Skeletal muscle satellite cell (primary cell): ENCODE measurements at regions not wholly inside any gene's neighbourhood (a gene's known extent, or its start where the extent isn't known, plus 50 kb on each side); places are given as distances from the start of the nearest gene placed in this dataset.

ENCODE experiments used
- H3K27me3 ChIP-seq: 2 replicates; pipeline ENCODE4 v1.7.0; 2013; ENCODE audit warnings: low read length; ENCODE audit not compliant: control insufficient read depth, insufficient read depth
- H3K36me3 ChIP-seq: 2 replicates; pipeline ENCODE4 v1.7.0; 2013; ENCODE audit warnings: mild to moderate bottlenecking, control low read depth, low read length; ENCODE audit not compliant: insufficient read depth
- H3K4me1 ChIP-seq: 2 replicates; pipeline ENCODE4 v1.7.0; 2013; ENCODE audit warnings: low read length; ENCODE audit not compliant: control insufficient read depth, insufficient read depth
- H3K4me2 ChIP-seq: 2 replicates; pipeline ENCODE4 v1.7.0; 2013; ENCODE audit warnings: mild to moderate bottlenecking, low read length
- H3K4me3 ChIP-seq: 2 replicates; pipeline ENCODE4 v1.7.0; 2013; ENCODE audit warnings: low read length
- H3K9ac ChIP-seq: 2 replicates; pipeline ENCODE4 v1.7.0; 2013; ENCODE audit warnings: mild to moderate bottlenecking, low read depth, low read length, moderate library complexity
- H3K9me3 ChIP-seq: replicated peaks from 2 replicates; pipeline ENCODE4 v1.7.0; 2013; ENCODE audit warnings: mild to moderate bottlenecking, control low read depth, low read length

GRCh38 chr4:3848323-3848722 is 82.1 kb downstream of the ADRA2C start:
- H3K4me1 ChIP-seq = no peaks in the 10 kb centered on the region
- H3K27me3 ChIP-seq = peaks cover 25% of the 10 kb centered on the region
- no peak overlapping the region for H3K9ac ChIP-seq
- H3K4me3 ChIP-seq = no peak overlapping the region
- H3K9me3 ChIP-seq = no peaks in the 10 kb centered on the region
- no peak overlapping the region for H3K4me2 ChIP-seq
- H3K36me3 ChIP-seq = no peaks in the 10 kb centered on the region

DNA sequence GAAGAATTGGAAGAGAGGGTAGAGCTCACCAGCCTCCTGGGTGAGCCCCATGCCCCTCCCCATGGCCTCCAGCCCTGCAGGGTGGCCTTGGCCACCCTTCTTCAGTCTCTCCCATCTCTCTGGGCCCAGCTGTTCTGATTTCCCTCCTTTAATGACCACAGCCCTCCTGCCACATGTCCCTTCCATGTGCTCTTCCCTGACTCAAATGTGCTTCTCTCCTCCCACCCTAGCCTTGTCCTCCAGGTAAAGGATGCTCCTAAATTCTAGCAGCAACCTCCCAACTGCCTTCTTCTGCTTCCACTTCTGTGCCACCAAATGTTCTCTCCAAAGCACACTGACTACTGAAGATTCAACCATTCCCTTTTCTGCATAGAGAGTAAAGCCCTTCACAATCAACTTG is 83.0 kb downstream of the ADRA2C start:
- no peak overlapping the region for H3K4me3 ChIP-seq
- H3K9me3 ChIP-seq = no peaks in the 10 kb centered on the region
- H3K9ac ChIP-seq = no peak overlapping the region
- H3K4me2 ChIP-seq = no peak overlapping the region
- no peaks in the 10 kb centered on the region for H3K4me1 ChIP-seq
- no peaks in the 10 kb centered on the region for H3K36me3 ChIP-seq
- peaks cover 17% of the 10 kb centered on the region for H3K27me3 ChIP-seq

DNA sequence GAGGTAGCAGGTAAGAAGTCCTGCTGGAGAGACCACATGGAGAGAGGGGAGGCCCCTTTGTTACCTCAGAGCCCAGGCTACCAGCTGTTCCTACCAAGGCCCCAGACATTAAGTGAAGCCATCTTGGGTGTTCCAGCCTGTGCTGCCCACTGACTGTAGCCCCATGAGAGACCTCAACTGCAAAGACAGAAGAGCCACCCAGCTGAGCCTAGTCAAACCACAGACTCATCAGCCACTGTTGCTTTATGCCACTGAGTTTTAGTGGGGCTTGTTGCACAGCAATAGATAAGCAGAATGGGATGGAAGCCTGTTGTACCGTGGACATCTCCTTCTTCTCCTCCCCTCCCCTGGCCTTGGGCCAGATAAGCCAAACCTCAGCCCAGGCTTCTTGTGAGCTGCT is 83.9 kb downstream of the ADRA2C start:
- Histone ChIP-seq H3K27me3 (peaks cover 14% of the 10 kb centered on the region), H3K9ac (no peak overlapping the region), H3K36me3 (no peaks in the 10 kb centered on the region), H3K4me1 (no peaks in the 10 kb centered on the region), H3K4me2 (no peak overlapping the region), H3K9me3 (no peaks in the 10 kb centered on the region), H3K4me3 (no peak overlapping the region)

- H3K27me3 ChIP-seq = peaks cover 25% of the 10 kb centered on the region
- no peaks in the 10 kb centered on the region for H3K9me3 ChIP-seq
- no peak overlapping the region for H3K4me2 ChIP-seq
- H3K36me3 ChIP-seq = no peaks in the 10 kb centered on the region
- no peak overlapping the region for H3K9ac ChIP-seq
- no peaks in the 10 kb centered on the region for H3K4me1 ChIP-seq
- no peak overlapping the region for H3K4me3 ChIP-seq
Observed at GRCh38 chr4:3851211-3851610, 85.0 kb downstream of the ADRA2C start.

DNA sequence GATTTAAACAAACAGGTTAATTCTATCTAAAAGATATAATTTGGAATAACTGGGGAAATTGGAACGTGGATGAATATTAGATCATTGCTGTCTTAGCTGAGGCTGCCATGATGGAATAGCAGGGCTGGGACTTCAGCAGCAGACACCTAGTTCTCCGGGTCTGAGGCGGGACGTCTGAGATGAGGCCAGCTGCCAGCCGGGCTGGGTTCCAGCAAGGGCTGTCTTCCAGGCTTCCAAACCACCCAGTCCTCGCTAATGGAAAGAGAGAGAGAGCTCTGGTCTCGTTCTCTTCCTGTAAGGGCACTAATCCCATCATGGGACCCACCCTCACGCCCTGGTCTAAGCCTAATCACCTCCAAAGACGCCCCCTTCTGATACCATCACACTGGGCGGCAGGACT is 85.7 kb downstream of the ADRA2C start:
- Histone ChIP-seq H3K4me3 (no peak overlapping the region), H3K4me1 (no peaks in the 10 kb centered on the region), H3K27me3 (peaks cover 31% of the 10 kb centered on the region), H3K36me3 (no peaks in the 10 kb centered on the region), H3K4me2 (no peak overlapping the region), H3K9me3 (no peaks in the 10 kb centered on the region), H3K9ac (no peak overlapping the region)

- Histone ChIP-seq H3K36me3 (no peaks in the 10 kb centered on the region), H3K9ac (no peak overlapping the region), H3K4me3 (no peak overlapping the region), H3K27me3 (peaks cover 34% of the 10 kb centered on the region), H3K4me2 (no peak overlapping the region), H3K4me1 (no peaks in the 10 kb centered on the region), H3K9me3 (no peaks in the 10 kb centered on the region)
Observed at GRCh38 chr4:3852309-3852708, 86.1 kb downstream of the ADRA2C start.

DNA sequence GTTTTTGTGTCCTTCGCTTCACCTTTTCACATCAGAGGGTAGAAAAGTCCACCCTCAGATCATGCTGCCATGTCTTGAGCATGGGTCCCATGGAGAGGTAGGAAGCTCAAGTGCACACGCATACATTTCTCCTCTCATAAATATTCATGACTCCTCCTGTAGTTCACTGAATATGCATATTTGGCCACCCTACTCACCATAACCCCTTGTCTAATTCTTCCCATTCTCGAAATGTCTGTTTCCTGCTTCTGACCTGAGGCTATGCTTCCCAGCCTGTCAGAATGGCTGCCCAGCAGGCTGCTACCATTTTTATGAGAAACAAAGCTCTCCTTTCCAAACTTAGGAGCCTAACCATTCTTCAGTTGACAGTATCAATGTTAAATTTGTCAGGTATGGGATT is 86.5 kb downstream of the ADRA2C start:
- no peak overlapping the region for H3K4me3 ChIP-seq
- H3K9me3 ChIP-seq = no peaks in the 10 kb centered on the region
- H3K36me3 ChIP-seq = no peaks in the 10 kb centered on the region
- H3K4me1 ChIP-seq = no peaks in the 10 kb centered on the region
- H3K4me2 ChIP-seq = no peak overlapping the region
- H3K9ac ChIP-seq = no peak overlapping the region
- peaks cover 33% of the 10 kb centered on the region for H3K27me3 ChIP-seq

GRCh38 chr4:3853388-3854035 is 87.3 kb downstream of the ADRA2C start:
- Histone ChIP-seq H3K36me3 (no peaks in the 10 kb centered on the region), H3K4me2 (no peak overlapping the region), H3K9ac (no peak overlapping the region), H3K4me3 (no peak overlapping the region), H3K9me3 (no peaks in the 10 kb centered on the region), H3K27me3 (peaks cover 38% of the 10 kb centered on the region), H3K4me1 (no peaks in the 10 kb centered on the region)

DNA sequence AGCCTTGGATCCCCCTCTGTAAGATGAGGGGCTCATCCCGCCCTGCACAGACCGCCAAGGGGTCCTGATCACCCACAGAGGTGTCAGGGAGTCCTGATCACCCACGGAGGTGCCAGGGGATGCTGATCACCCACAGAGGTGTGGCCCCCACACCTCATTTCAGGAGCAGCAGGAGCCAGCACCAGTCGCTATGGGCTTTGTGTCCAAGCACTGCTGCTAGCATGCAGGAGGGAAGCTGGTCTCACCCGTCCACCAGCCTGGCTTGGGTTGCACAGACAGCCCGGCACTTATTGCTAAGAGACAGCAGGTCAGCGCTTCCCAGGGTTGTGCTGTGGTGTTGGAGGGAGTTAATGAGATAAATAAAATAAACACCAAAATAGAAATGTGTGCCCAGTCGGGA is 88.5 kb downstream of the ADRA2C start:
- H3K27me3 ChIP-seq = peaks cover 41% of the 10 kb centered on the region
- no peaks in the 10 kb centered on the region for H3K9me3 ChIP-seq
- no peaks in the 10 kb centered on the region for H3K4me1 ChIP-seq
- H3K4me2 ChIP-seq = no peak overlapping the region
- no peaks in the 10 kb centered on the region for H3K36me3 ChIP-seq
- no peak overlapping the region for H3K9ac ChIP-seq
- H3K4me3 ChIP-seq = no peak overlapping the region

- peaks cover 47% of the 10 kb centered on the region for H3K27me3 ChIP-seq
- H3K9me3 ChIP-seq = no peaks in the 10 kb centered on the region
- no peak overlapping the region for H3K4me2 ChIP-seq
- H3K36me3 ChIP-seq = no peaks in the 10 kb centered on the region
- H3K4me1 ChIP-seq = no peaks in the 10 kb centered on the region
- H3K4me3 ChIP-seq = no peak overlapping the region
- H3K9ac ChIP-seq = no peak overlapping the region
Observed at GRCh38 chr4:3855646-3856045, 89.5 kb downstream of the ADRA2C start.

GRCh38 chr4:3856604-3857204 is 90.5 kb downstream of the ADRA2C start:
- Histone ChIP-seq H3K4me2 (no peak overlapping the region), H3K4me1 (no peaks in the 10 kb centered on the region), H3K4me3 (no peak overlapping the region), H3K9ac (no peak overlapping the region), H3K9me3 (no peaks in the 10 kb centered on the region), H3K27me3 (peaks cover 53% of the 10 kb centered on the region), H3K36me3 (no peaks in the 10 kb centered on the region)

GRCh38 chr4:3857269-3857926 is 91.2 kb downstream of the ADRA2C start:
- Histone ChIP-seq H3K36me3 (no peaks in the 10 kb centered on the region), H3K4me2 (no peak overlapping the region), H3K27me3 (peaks cover 60% of the 10 kb centered on the region), H3K4me1 (no peaks in the 10 kb centered on the region), H3K9me3 (no peaks in the 10 kb centered on the region), H3K4me3 (no peak overlapping the region), H3K9ac (no peak overlapping the region)
